ENCODE measurements at regions not wholly inside any gene's neighbourhood (a gene's known extent, or its start where the extent isn't known, plus 50 kb on each side); places are given as distances from the start of the nearest gene placed in this dataset.

GRCh38 chr6:18712595-18712994 lies 325.4 kb downstream of the RNF144B start:
- POLR2A ChIA-PET: no interaction called here
- no peak for DNase-seq (ENCODE audit: low read depth, low spot score)
- H3K4me3 ChIP-seq (ENCODE audit: low read depth, low read length): no peak overlapping the region
- TF ChIP-seq CTCF (IDR thresholded peaks at IDR 0.05; ENCODE audit: insufficient read depth, low read length, missing control alignments): no peak
- CTCF ChIA-PET: no interaction called here

- no peak for TF ChIP-seq CTCF (IDR thresholded peaks at IDR 0.05; ENCODE audit: insufficient read depth, low read length, missing control alignments)
- DNase-seq (ENCODE audit: low read depth, low spot score): no peak
- ChIA-PET CTCF (no interaction called here), POLR2A (no interaction called here)
- H3K4me3 ChIP-seq (ENCODE audit: low read depth, low read length): no peak overlapping the region
Observed at GRCh38 chr6:18720075-18720474, 332.9 kb downstream of the RNF144B start.

- no peak for DNase-seq (ENCODE audit: low read depth, low spot score)
- POLR2A ChIA-PET: no interaction called here
- TF ChIP-seq CTCF (IDR thresholded peaks at IDR 0.05; ENCODE audit: insufficient read depth, low read length, missing control alignments): no peak
- CTCF ChIA-PET: no interaction called here
- H3K4me3 ChIP-seq (ENCODE audit: low read depth, low read length): no peak overlapping the region
Observed at GRCh38 chr6:18724056-18724455, 336.9 kb downstream of the RNF144B start.

GRCh38 chr6:18725449-18725848 lies 338.3 kb downstream of the RNF144B start:
- no peak overlapping the region for H3K4me3 ChIP-seq (ENCODE audit: low read depth, low read length)
- no peak for TF ChIP-seq CTCF (IDR thresholded peaks at IDR 0.05; ENCODE audit: insufficient read depth, low read length, missing control alignments)
- no peak for DNase-seq (ENCODE audit: low read depth, low spot score)
- CTCF ChIA-PET: no interaction called here
- POLR2A ChIA-PET: no interaction called here

- CTCF ChIA-PET: no interaction called here
- POLR2A ChIA-PET: no interaction called here
- no peak overlapping the region for H3K4me3 ChIP-seq (ENCODE audit: low read depth, low read length)
- TF ChIP-seq CTCF (IDR thresholded peaks at IDR 0.05; ENCODE audit: insufficient read depth, low read length, missing control alignments): no peak
- no peak for DNase-seq (ENCODE audit: low read depth, low spot score)
Observed at GRCh38 chr6:18733921-18734550, 346.9 kb downstream of the RNF144B start.

GRCh38 chr6:18741741-18742140 lies 354.6 kb downstream of the RNF144B start:
- no peak overlapping the region for H3K4me3 ChIP-seq (ENCODE audit: low read depth, low read length)
- no peak for TF ChIP-seq CTCF (IDR thresholded peaks at IDR 0.05; ENCODE audit: insufficient read depth, low read length, missing control alignments)
- POLR2A ChIA-PET: no interaction called here
- CTCF ChIA-PET: no interaction called here
- no peak for DNase-seq (ENCODE audit: low read depth, low spot score)

Measured in AG04449 (cell line).